AG09309 (cell line): ENCODE measurements at regions not wholly inside any gene's neighbourhood (a gene's known extent, or its start where the extent isn't known, plus 50 kb on each side); places are given as distances from the start of the nearest gene placed in this dataset.
"Not testable (repeated sequence)": the region's sequence is repeated elsewhere in the genome, so short reads cannot be mapped to it uniquely, and the experiment has no call there.

Source experiments
- DNase-seq: peaks from one replicate; pipeline ENCODE4 v3.0.0-alpha.2; 2010; ENCODE audit warnings: low read depth
- H3K4me3 ChIP-seq: 2 replicates; pipeline ENCODE4 v1.5.1; 2011; ENCODE audit warnings: mild to moderate bottlenecking, low read depth, low read length, moderate library complexity; ENCODE audit not compliant: control insufficient read depth
- CTCF ChIP-seq: IDR thresholded peaks from 2 replicates; pipeline ENCODE4 v1.5.1; 2011; ENCODE audit warnings: mild to moderate bottlenecking, low read depth, low read length, inconsistent platforms; ENCODE audit not compliant: insufficient read depth, control insufficient read depth; ENCODE audit errors: missing control alignments

DNA sequence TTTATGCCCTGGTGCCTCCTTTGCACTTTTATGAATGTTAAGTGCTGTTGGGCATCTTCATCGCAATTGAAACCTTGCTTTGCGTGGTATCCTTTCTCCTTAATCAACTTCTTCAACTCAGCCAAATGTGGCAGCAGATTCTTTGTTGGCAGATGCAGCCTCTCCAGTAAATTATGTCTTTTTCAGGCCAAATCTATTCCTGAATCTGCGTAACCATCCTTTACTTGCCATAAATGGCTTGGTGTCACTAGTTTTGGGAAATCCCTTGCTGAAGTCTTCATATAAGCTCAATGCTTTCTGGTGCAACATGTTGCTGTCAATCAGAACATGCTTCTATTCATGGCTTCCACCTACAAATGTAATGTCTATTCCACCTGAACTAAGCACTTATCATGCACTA, 457.5 kb downstream of the FGF13 start:
- H3K4me3 ChIP-seq = no peak overlapping the region
- TF ChIP-seq CTCF = no peak
- no peak for DNase-seq

DNA sequence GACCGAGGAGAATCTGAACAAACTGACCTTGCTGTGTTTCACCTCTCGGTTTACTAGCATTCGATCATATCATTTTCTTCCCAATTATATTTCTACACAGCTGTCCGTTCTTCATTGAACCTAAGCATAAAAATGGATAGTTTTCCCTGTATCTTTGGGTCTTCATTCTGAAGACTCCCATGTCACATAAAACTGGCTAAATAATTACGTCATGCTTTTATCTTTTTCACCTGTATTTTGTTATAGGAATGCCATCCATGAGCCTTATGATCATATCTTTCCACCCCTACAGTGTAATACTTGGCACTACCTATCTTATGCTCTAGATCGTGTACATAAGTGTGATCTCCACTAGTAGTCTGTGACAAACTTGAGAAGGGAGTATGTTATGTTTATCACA, 456.1 kb downstream of the FGF13 start:
- DNase-seq = no peak
- TF ChIP-seq CTCF = no peak
- H3K4me3 ChIP-seq = no peak overlapping the region

DNA sequence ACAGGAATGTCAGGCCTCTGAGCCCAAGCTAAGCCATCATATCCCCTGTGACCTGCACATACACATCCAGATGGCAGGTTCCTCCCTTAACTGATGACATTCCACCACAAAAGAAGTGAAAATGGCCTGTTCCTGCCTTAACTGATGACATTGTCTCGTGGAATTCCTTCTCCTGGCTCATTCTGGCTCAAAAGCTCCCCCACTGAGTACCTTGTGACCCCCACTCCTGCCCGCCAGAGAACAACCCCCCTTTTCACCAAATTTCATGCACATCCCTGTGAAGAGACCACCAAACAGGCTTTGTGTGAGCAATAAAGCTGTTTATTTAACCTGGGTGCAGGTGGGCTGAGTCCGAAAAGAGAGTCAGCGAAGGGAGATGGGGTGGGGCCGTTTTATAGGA, 447.4 kb downstream of the FGF13 start:
- not testable (repeated sequence) for DNase-seq, H3K4me3 ChIP-seq

GRCh38 chrX:138270931-138271330, 440.6 kb downstream of the FGF13 start:
- H3K4me3 ChIP-seq = no peak overlapping the region
- no peak for TF ChIP-seq CTCF
- no peak for DNase-seq

DNA sequence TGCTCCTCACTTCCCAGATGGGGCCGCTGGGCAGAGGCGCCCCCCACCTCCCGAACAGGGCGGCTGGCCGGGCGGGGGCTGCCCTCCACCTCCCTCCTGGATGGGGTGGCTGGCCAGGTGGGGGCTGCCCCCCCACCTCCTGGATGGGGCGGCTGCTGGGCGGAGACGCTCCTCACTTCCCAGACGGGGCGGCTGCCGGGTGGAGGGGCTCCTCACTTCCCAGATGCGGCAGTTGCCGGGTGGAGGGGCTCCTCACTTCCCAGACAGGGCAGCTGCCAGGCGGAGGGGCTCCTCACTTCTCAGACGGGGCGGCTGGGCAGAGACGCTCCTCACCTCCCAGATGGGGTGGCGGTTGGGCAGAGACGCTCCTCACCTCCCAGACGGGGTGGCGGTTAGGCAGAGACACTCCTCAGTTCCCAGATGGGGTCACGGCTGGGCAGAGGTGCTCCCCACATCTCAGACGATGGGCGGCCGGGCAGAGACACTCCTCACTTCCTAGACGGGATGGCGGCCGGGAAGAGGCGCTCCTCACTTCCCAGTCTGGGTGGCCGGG, 428.8 kb downstream of the FGF13 start:
- not testable (repeated sequence) for H3K4me3 ChIP-seq, DNase-seq

- DNase-seq = no peak
- no peak for TF ChIP-seq CTCF
- H3K4me3 ChIP-seq = no peak overlapping the region
These were observed 424.2 kb downstream of the FGF13 start for GRCh38 chrX:138287205-138287877.

DNA sequence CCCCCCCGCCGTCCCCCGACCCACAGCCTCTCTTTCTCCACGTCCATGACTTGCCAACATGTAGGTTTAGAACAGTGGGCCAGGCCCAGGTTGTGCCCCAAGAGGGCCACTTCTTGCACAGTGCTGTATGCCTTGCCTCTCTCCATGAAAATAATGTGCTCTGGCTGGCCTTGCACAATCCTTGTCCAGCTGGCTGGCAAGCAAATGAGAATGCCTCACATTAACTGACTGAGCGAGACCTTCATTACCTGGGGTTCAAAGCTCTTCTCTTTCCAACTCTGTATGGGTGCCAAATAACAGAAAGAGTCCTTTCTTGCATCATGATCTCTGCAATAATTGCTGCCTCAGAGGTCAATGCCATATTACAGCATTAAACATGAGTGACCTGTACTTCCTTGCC, 416.6 kb downstream of the FGF13 start:
- DNase-seq = no peak
- no peak for TF ChIP-seq CTCF
- no peak overlapping the region for H3K4me3 ChIP-seq

- no peak overlapping the region for H3K4me3 ChIP-seq
- DNase-seq = no peak
- TF ChIP-seq CTCF = no peak
These were observed 413.2 kb downstream of the FGF13 start for GRCh38 chrX:138298268-138298667.
